HFFc6 (cell line): ENCODE measurements at regions not wholly inside any gene's neighbourhood (a gene's known extent, or its start where the extent isn't known, plus 50 kb on each side); places are given as distances from the start of the nearest gene placed in this dataset.
A peak's percentile ranks its signal among the peaks of the same experiment; 100 is the strongest.

Experiments used
- DNase-seq: peaks from one replicate; pipeline ENCODE4 v3.0.0-alpha.2; 2018
- H3K27ac Mint-ChIP-seq: 2 replicates; pipeline ENCODE4 v1.8.0; 2020; ENCODE audit warnings: mild to moderate bottlenecking, mixed read lengths
- H3K27me3 Mint-ChIP-seq: 2 replicates; pipeline ENCODE4 v1.8.0; 2021; ENCODE audit warnings: mild to moderate bottlenecking, moderate library complexity, mixed read lengths; ENCODE audit not compliant: insufficient read depth
- H3K36me3 Mint-ChIP-seq: 2 replicates; pipeline ENCODE4 v1.8.0; 2021; ENCODE audit warnings: low read depth, mixed read lengths
- H3K4me1 Mint-ChIP-seq: 2 replicates; pipeline ENCODE4 v1.8.0; 2020; ENCODE audit warnings: low read depth, mixed read lengths
- H3K4me3 Mint-ChIP-seq: 2 replicates; pipeline ENCODE4 v1.8.0; 2020; ENCODE audit warnings: mild to moderate bottlenecking, moderate library complexity, mixed read lengths
- H3K9me3 Mint-ChIP-seq: 2 replicates; pipeline ENCODE4 v1.8.0; 2020; ENCODE audit warnings: mild to moderate bottlenecking, mixed read lengths
- CTCF ChIP-seq: fragments of 200-600 bp; sonication (generic); IDR thresholded peaks from 2 replicates; pipeline ENCODE4 v1.5.0; 2021; ENCODE audit warnings: antibody characterized with exemption, mild to moderate bottlenecking

- Mint-ChIP-seq H3K27me3 (no peaks in the 10 kb centered on the region), H3K4me3 (no peak overlapping the region), H3K36me3 (peaks cover 5% of the 10 kb centered on the region), H3K9me3 (no peaks in the 10 kb centered on the region), H3K27ac (no peak overlapping the region), H3K4me1 (peaks cover 17% of the 10 kb centered on the region)
- TF ChIP-seq CTCF, result no peak
- DNase-seq, result no peak
Observed at GRCh38 chr1:98366343-98366742, 295.2 kb upstream of the SNX7 start.

- no peak for TF ChIP-seq CTCF
Observed at GRCh38 chr1:98364544-98364943, 297.0 kb upstream of the SNX7 start.

DNA sequence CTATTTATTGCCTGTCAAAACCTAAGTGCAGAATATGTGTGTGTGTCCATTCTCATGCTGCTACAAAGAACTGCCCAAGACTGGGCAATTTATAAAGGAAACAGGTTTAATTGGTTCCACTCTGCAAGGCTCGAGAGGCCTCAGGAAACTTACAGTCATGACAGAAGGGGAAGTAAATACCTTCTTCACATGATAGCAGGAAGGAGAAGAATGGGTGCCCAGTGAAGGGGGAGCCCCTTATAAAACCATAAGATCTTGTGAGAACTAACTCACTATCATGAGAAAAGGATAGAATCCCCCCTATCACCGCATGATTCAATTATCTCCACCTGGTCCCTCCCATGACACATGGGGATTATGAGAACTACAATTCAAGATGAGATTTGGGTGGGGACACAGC is 300.7 kb upstream of the SNX7 start:
- Mint-ChIP-seq H3K27ac (no peak overlapping the region), H3K4me1 (peaks cover 25% of the 10 kb centered on the region), H3K27me3 (peaks cover 1% of the 10 kb centered on the region; the same call in 1 of the 2 replicates), H3K4me3 (no peak overlapping the region), H3K36me3 (peaks cover 10% of the 10 kb centered on the region), H3K9me3 (no peaks in the 10 kb centered on the region)
- no peak for TF ChIP-seq CTCF
- DNase-seq, result no peak

More at GRCh38 chr1:98364544-98364943, 297.0 kb upstream of the SNX7 start:
- Mint-ChIP-seq H3K4me3 (no peak overlapping the region), H3K27ac (no peak overlapping the region), H3K9me3 (no peaks in the 10 kb centered on the region), H3K27me3 (peaks cover 1% of the 10 kb centered on the region; the same call in 1 of the 2 replicates), H3K4me1 (peaks cover 13% of the 10 kb centered on the region), H3K36me3 (peaks cover 10% of the 10 kb centered on the region)
- no peak for DNase-seq

GRCh38 chr1:98355656-98356383 is 305.7 kb upstream of the SNX7 start:
- no peak overlapping the region for H3K4me3 Mint-ChIP-seq
- H3K9me3 Mint-ChIP-seq, result no peaks in the 10 kb centered on the region
- peaks cover 5% of the 10 kb centered on the region; the same call in 1 of the 2 replicates for H3K36me3 Mint-ChIP-seq
- peaks cover 1% of the 10 kb centered on the region; the same call in 1 of the 2 replicates for H3K27me3 Mint-ChIP-seq
- DNase-seq, result peak; percentile 3
- H3K27ac Mint-ChIP-seq, result no peak overlapping the region
- TF ChIP-seq CTCF, result no peak
- H3K4me1 Mint-ChIP-seq, result peaks cover 46% of the 10 kb centered on the region

GRCh38 chr1:98352378-98352777 is 309.1 kb upstream of the SNX7 start:
- Mint-ChIP-seq H3K27ac (no peak overlapping the region), H3K36me3 (peaks cover 4% of the 10 kb centered on the region; the same call in 1 of the 2 replicates), H3K4me1 (peaks cover 23% of the 10 kb centered on the region), H3K27me3 (no peaks in the 10 kb centered on the region), H3K9me3 (no peaks in the 10 kb centered on the region), H3K4me3 (no peak overlapping the region)
- no peak for TF ChIP-seq CTCF
- DNase-seq, result no peak
